DMS153 (cell line): ENCODE measurements at regions not wholly inside any gene's neighbourhood (a gene's known extent, or its start where the extent isn't known, plus 50 kb on each side); places are given as distances from the start of the nearest gene placed in this dataset.
"Not testable (repeated sequence)": the region's sequence is repeated elsewhere in the genome, so short reads cannot be mapped to it uniquely, and the experiment has no call there.

Experiments used
- DNase-seq: peaks from one replicate; lab custom pipeline; 2025; lab: John Stamatoyannopoulos, UW

GRCh38 chr10:53534428-53534827 is 761.8 kb upstream of the MBL2 start:
- no peak for DNase-seq

- no peak for DNase-seq
These were observed 756.4 kb upstream of the MBL2 start for GRCh38 chr10:53528974-53529373.

- no peak for DNase-seq
These were observed 748.5 kb upstream of the MBL2 start for GRCh38 chr10:53521046-53521445.

DNA sequence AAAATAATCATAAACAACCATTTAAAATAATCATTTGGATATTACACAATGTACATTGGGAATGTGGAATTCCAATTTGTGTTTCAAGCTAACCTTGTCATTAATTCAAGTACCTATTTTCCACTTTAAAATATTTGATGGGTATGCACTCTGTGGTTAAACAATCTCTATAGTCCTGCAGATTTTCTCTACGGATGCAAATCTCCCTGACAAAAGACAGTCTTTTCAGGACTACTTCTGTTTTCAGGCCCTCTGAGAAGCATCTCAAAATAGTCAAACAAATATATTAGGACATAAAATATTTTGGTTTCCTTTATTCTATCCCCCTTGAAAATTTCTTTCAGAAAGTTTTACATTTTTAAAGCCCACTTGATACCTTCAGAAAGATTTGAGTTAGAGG is 735.6 kb upstream of the MBL2 start:
- DNase-seq = no peak

- not testable (repeated sequence) for DNase-seq
These were observed 731.9 kb upstream of the MBL2 start for GRCh38 chr10:53504492-53504891.

DNA sequence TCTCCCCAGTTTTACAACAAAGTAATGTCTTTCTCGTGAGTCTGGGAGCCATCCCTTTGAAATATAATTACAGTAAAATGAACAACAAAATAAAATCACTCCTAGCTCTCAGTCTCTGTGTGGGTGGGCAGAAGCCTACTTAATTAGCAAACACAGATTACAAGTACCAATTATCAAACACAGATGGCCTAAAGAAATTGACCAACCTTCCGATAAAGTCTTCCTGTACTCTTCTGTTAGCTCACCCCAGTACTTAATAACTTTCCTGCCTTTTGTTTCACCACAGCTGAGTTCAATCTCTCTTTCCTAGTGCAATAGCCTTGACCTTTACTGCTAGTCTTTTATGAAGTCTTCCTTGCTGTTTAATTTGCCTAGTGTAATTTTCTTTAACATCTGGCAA is 719.2 kb upstream of the MBL2 start:
- DNase-seq = no peak

DNA sequence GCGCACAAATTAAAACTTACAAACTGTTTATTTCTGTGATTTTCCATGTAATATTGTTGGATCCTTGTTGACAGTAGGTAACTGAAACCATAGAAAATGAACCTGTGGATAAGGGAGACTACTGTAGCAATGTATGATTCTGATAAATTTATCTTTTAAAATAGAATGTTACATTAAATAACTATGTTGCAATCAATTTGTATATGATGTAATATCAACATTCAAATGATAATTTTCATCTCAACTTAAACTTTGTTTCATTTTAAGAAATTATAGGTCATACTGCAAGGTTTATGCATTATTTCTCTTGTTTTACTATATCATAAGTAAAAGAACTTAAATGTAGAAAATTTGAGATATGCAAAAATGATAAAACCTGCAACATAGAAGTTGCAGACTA is 718.0 kb upstream of the MBL2 start:
- DNase-seq = no peak

DNA sequence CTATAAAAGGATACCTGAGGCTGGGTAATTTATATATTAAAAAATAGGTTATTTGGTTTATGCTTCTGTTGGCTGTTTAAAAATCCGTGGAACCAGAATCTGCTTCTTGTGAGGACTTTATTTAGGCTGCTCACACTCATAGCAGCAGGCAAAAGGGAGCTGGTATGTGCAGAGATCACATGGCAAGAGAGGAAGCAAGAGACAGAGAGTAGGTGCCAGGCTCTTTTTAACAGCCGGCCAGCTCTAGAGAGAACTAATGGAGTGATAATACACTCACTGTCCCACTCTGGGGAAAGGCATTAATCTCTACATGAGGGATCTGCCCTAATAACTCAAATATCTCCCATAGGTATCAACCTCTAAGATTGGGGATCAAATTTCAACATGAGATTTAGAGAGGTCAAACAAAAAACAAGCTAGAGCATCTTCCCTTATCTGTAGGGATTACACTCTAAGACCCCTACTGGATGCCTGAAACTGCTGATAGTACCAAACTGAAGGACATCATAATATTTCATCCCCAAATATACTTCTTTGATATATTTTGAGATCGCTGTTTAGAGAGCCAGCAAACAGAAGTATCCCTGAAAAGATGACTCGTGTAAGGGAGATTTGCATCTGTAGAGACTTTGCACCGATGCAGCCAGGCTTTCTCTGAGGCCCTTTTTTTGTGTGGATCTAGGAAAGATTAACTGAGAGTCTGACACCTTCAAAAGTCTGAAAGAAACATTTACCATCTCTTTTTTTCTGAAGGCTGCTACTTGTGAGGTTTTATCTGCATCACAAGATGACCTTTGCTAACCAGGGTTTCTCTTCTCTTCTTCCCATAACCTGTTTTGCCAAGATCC is 717.0 kb upstream of the MBL2 start:
- no peak for DNase-seq

DNA sequence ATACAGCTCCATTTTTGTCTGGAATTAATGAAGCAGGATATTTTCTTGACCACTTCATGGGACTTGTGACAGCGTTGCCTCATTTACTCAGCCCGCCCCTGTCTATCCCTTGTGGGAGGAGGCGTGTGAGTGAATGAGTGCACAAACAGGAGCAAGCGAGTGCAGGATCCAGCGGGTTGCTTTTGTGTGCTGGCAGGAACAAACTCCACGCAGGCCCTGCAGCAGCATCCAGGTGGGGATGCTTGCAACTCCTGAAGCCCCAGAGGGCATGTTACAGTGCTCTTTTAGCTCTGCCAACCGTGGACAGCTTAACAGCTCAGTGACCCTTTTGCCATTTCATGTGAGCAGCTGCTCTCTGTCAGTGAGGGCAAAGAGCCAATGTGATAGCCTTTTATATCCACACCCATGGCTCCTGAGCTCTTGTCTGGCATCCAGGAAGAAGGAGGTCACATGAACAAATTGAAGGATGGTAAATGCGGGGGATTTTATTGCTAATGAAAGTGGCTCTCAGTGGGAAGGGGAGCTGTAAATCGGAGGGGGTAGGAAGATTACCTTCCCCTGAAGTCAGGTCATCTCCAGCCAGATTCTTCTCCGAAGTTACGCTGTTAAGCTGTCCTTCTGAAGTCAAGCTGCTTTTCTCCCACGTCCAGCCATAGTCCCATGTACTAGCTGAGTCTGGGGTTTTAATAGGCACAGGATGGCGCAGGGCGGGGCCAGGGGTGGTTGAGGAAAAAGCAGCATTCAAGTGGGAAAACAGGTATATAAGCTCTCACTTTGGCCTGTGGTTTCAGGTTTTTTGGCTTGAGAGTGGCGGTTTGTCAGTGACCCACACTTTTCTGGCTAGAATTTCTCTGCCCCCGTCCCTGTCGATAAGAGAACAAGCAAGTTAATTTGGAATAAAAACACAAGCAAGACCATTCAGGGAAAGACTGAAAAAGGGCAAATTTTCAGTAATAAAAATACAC is 714.7 kb upstream of the MBL2 start:
- DNase-seq = no peak

GRCh38 chr10:53485422-53485821 is 712.8 kb upstream of the MBL2 start:
- DNase-seq = not testable (repeated sequence)

DNA sequence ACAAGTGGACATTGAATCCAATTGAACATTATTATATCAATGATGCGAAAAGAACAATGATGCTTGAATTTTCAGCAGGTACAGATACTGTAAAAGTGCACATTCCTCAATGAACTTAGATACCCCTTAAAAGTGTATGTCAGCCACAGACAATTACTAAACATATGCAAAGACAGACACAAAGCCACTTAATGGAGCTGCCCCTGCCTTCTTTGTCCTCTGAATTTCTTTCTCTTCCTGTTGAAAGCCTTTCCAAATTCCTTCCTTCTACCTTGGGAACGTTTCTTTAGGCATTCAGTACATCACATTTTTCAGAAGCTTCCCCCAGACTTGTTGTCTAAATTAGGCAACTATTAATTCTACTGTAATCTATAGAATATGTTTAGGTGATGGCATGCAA is 706.8 kb upstream of the MBL2 start:
- DNase-seq = no peak

DNA sequence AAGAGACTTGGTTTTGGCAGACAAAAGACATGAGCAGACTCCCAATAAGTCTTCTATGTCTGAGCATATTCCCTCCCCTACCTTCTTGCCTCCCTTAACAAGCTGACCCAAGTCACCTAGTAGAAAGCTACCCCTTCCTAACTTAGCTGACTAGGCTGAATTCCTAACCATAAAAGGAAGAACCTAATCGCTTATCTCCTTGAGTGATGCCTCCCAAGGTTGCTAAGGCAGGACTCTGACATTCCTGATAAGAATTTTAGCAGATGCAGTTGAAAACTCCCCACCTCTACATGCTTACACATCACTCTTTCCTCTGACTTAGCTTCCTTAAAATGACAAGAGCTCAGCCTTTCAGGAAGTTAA is 704.7 kb upstream of the MBL2 start:
- DNase-seq = no peak

- DNase-seq = no peak
These were observed 704.2 kb upstream of the MBL2 start for GRCh38 chr10:53476650-53477312.

- no peak for DNase-seq
These were observed 696.8 kb upstream of the MBL2 start for GRCh38 chr10:53469383-53469782.

- DNase-seq = no peak
These were observed 691.0 kb upstream of the MBL2 start for GRCh38 chr10:53463539-53463938.

DNA sequence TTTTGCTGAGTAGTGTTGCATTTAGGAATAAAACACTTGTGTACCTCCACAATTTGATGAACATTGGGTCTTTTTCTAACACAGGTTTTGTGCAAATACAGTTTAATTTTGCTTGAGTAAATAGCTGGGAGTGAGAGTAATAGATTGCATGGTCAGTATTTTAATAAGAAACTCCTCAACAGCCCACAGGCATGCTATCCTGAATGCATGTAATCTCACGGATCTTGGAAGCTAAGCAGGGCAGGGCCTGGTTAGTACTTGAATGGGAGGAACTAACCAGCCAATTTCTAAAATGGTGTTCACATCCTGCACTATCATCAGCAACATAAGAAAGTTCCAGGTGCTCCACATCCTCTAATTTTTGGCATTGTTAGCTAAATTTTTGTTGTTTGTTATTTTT is 685.4 kb upstream of the MBL2 start:
- DNase-seq = no peak

- no peak for DNase-seq
These were observed 680.6 kb upstream of the MBL2 start for GRCh38 chr10:53453196-53453595.

- no peak for DNase-seq
These were observed 675.0 kb upstream of the MBL2 start for GRCh38 chr10:53447576-53447975.

- no peak for DNase-seq
These were observed 669.3 kb upstream of the MBL2 start for GRCh38 chr10:53441843-53442242.

GRCh38 chr10:53440601-53441000 is 668.0 kb upstream of the MBL2 start:
- no peak for DNase-seq

GRCh38 chr10:53439075-53439474 is 666.5 kb upstream of the MBL2 start:
- DNase-seq = not testable (repeated sequence)

GRCh38 chr10:53434413-53434812 is 661.8 kb upstream of the MBL2 start:
- no peak for DNase-seq

- DNase-seq = no peak
These were observed 659.5 kb upstream of the MBL2 start for GRCh38 chr10:53432035-53432434.
